Lower leg skin (tissue), 4 donors: ENCODE measurements at regions not wholly inside any gene's neighbourhood (a gene's known extent, or its start where the extent isn't known, plus 50 kb on each side); places are given as distances from the start of the nearest gene placed in this dataset.

Experiments used
- DNase-seq, 2 donors: peaks; one replicate each; pipeline ENCODE4 v3.0.0-alpha.2; 2019; ENCODE audit warnings: low spot score in 2 of 2
- H3K4me3 ChIP-seq: fragments of 200-600 bp; sonication (generic); 2 replicates; pipeline ENCODE4 v1.5.1; 2017; ENCODE audit warnings: mild to moderate bottlenecking, low read depth; ENCODE audit not compliant: poor library complexity, severe bottlenecking
- POLR2A ChIP-seq, 2 donors: fragments of 450-650 bp; IDR thresholded peaks; one replicate each; pipeline ENCODE4 v1.6.1; 2016 to 2017; ENCODE audit warnings: antibody characterized with exemption in 2 of 2, mild to moderate bottlenecking in 1 of 2, moderate library complexity in 1 of 2
- WGBS, 2 donors: methylation state at CpG; one replicate each; pipeline ENCODE4 v1.1.5; 2018; 5-methylcytosine and 5-hydroxymethylcytosine counted together
- intact Hi-C: fragments of 100-400 bp; cut with DNase I; formaldehyde crosslinking; loops from one replicate; pipeline ENCODE4 v1.15.0; 2023; ENCODE audit warnings: low total_unique reads
- TF ChIP-seq, protein P1 (sequence below), 3 donors: fragments of 450-650 bp; IDR thresholded peaks; one replicate each; pipeline ENCODE4 v1.5.1; 2016; ENCODE audit warnings: antibody characterized with exemption in 3 of 3, mild to moderate bottlenecking in 3 of 3, moderate library complexity in 2 of 3

GRCh38 chr12:28777603-28778365, 371.3 kb upstream of the FAR2 start:
- DNase-seq: no peak
- TF ChIP-seq, protein P1, sequence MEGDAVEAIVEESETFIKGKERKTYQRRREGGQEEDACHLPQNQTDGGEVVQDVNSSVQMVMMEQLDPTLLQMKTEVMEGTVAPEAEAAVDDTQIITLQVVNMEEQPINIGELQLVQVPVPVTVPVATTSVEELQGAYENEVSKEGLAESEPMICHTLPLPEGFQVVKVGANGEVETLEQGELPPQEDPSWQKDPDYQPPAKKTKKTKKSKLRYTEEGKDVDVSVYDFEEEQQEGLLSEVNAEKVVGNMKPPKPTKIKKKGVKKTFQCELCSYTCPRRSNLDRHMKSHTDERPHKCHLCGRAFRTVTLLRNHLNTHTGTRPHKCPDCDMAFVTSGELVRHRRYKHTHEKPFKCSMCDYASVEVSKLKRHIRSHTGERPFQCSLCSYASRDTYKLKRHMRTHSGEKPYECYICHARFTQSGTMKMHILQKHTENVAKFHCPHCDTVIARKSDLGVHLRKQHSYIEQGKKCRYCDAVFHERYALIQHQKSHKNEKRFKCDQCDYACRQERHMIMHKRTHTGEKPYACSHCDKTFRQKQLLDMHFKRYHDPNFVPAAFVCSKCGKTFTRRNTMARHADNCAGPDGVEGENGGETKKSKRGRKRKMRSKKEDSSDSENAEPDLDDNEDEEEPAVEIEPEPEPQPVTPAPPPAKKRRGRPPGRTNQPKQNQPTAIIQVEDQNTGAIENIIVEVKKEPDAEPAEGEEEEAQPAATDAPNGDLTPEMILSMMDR (IDR thresholded peaks at IDR 0.05): no peak
- intact Hi-C loops: no loop called here
- H3K4me3 ChIP-seq: no peak overlapping the region
- 89 to 93% methylated on average over 8 of the region's 8 CpGs for WGBS, 2 donors

DNA sequence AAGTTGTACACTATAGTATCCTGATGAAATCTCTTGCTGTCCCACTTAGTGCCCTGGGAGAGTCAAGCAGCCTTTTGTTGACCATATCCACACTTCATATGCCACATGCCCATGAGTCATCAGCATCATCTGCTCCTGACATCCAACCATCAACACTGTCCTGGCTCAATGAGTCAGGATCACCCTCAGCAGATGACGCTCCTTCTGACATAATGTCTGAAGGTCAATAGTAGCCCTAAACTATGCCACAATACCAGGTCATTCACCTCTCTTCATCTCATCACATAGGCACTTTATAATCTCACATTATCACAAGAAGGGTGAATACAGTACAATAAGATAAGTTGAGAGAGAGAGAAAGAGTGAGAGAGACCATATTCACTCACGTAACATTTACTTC, 369.0 kb upstream of the FAR2 start:
- intact Hi-C loops: no loop called here
- TF ChIP-seq POLR2A (IDR thresholded peaks at IDR 0.05): no peak
- TF ChIP-seq, protein P1 (IDR thresholded peaks at IDR 0.05): no peak

DNA sequence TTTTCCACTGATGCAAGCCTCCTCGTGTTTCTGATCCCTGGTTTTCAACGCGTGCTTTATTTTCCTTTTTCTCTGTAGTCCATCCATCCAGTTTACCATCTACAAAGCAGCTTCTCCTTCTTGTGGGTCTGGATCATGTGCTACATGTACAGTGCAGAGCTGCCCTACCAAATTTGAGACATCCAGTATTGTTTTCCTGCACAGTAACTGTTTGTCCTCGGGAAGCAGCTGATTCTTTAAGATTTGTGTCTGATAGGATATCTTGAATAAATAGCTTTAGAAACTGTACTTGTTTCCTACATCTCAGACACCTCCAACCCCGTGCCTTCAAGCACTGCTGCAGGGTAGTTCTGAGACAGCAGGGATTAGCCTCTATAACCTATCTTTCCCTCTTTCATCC, 368.1 kb upstream of the FAR2 start:
- TF ChIP-seq, protein P1 (IDR thresholded peaks at IDR 0.05): no peak
- TF ChIP-seq POLR2A (IDR thresholded peaks at IDR 0.05): no peak
- DNase-seq: no peak
- intact Hi-C loops: no loop called here
- H3K4me3 ChIP-seq: no peak overlapping the region
- WGBS, 2 donors: 81 to 82% methylated on average over 5 of the region's 5 CpGs

More for the DNA sequence above, 369.0 kb upstream of the FAR2 start:
- no peak overlapping the region for H3K4me3 ChIP-seq
- DNase-seq: peak in 1 of 2 donors; percentile 47
- 81 to 85% methylated on average over 2 of the region's 2 CpGs for WGBS, 2 donors

DNA sequence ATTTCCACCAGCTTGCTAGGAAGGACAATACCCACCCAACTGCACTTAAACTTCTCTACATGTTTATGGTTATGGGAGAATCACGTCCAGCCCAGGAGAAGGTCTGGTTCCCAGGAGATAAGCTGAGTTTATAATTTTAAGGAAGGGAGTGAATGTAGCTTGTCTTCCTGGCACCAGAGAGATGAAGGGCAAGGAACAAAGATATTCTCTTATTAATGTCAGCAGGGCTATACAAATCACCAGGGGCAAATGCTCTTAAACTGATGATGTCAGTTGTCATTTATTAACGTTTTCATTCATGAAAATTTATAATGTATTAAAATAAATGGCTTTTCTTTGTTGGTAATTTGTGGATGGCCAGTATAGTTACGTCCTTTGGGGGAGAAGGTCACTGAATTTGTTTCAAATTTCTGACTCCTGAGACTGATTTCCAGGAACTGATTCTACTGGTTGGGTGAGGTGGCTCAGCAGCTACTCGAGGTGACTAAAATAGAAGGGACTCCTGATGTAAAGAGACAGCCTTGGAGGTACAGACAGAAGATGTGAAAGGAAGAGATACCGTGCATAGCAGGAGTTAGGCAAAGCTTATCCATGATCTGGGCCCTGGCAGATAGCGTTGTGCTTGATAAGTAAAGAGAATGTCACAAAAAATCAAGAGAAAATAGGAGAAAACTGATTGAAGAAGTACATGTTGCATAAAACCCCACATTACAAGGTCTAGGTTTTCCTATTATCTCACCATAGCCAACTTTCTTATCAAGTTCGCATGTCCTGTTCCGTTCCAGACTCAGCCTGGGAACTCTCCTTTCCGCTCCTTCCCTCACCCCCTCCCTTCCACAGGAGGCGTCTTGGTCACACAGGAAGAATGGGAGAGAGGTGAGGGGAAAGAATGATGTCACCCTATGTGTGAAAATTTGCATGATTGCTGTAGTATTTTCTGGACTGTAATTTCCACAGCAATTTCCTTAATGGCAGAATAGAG, 367.1 kb upstream of the FAR2 start:
- 83 to 84% methylated on average over 10 of the region's 10 CpGs for WGBS, 2 donors
- DNase-seq: no peak
- TF ChIP-seq, protein P1 (IDR thresholded peaks at IDR 0.05): no peak
- TF ChIP-seq POLR2A (IDR thresholded peaks at IDR 0.05): no peak

GRCh38 chr12:28782812-28783211, 366.3 kb upstream of the FAR2 start:
- TF ChIP-seq POLR2A (IDR thresholded peaks at IDR 0.05): no peak
- TF ChIP-seq, protein P1 (IDR thresholded peaks at IDR 0.05): no peak
- intact Hi-C loops: no loop called here
- WGBS, 2 donors: 89 to 93% methylated on average over 1 of the region's 1 CpG
- H3K4me3 ChIP-seq: no peak overlapping the region
- no peak for DNase-seq

More for the DNA sequence above, 367.1 kb upstream of the FAR2 start:
- intact Hi-C loops: no loop called here
- H3K4me3 ChIP-seq: no peak overlapping the region
